NCI-H748 treated with DMSO at 0.1 percent for 48 hours (cell line): ENCODE measurements at regions not wholly inside any gene's neighbourhood (a gene's known extent, or its start where the extent isn't known, plus 50 kb on each side); places are given as distances from the start of the nearest gene placed in this dataset.

Experiments
- DNase-seq: peaks from one replicate; lab custom pipeline; 2025; lab: John Stamatoyannopoulos, UW

DNA sequence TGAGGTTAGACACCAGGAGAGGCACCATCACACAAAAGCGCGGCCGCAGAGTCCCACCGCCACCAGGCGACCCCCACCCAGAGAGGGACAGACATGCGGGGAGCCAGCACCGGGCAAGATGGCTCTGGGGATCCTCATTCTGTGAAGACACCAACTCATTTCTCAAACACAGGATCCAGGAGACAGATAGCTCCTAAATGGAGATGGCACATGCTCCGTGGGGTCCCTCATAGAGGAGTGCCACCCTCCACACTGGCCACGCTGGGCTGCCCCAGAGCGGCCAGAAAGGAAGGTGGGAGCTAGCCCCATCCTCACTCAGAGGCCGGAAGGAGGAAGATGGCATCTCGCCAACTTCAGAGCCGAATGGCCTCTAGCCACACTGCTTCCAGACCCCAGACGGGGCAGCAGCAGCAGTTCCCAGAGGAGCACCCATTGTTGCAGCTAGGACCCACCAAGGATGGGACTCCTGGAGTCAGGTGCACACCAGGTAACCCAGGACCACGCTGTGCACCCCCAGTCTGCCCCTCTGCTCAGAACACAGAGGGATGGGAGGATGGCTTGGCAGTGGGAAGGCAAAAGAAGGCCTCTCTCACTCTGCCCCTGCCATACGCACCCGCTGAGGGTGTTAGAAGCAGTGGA lies 78.6 kb downstream of the ZIC5 start:
- DNase-seq = no peak

DNA sequence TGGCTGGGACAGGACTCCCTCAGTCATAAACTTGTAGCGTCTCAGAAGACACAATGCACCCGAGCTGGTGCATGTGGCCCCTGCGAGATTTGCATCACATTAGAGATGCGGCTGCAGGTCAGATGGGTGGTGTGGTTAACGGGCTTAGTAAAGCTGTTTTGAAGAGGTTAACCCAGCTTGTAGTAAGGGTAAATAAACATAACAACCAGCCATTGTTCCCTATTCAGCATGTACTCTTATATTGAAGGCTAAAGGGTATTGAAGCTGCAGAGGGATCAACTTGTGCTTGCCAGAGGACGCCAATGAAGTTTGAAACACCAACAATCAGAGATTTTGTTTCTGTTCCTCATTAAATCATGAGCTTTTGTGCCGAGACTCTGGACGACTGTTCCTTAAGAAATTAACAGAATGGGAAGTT lies 79.4 kb downstream of the ZIC5 start:
- DNase-seq = peak; percentile 45

DNA sequence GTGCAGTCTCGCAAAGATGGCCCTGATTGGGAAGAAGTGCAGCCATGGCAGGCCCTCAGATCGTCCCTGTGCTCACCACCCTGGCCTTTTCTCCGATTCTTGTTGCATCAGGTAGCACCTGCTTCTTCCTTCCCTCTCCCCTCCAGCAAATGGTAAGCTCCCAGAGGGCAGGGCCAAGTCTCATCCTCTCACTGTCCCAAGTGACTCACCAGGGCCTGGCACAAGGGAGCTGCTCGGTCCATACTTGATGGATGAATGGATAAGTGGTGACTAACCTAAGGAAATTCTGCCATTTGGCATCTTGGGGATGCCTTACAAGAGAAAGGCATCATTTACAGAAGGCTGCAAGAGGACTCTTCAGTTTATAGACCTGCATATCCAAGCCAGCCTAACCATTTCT lies 84.9 kb downstream of the ZIC5 start:
- DNase-seq = no peak

DNA sequence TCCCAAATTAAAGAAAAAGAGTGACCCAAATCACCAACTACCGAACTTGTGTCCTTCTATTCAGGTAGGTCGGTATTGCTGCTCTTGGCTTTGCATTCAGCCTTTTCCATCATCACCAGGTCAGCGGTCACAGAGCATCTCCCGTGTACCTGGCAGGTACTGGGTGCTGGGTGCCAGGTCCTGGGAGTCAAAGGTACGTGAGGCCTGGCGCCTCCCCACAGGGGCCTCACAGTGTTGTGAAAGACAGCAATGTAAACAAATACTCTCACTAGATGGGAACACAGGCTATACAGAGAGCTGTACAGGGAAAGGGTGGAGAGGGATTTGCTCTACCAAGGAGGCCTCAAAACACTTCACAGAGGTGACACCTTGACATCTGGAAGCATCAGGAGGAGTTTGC lies 86.7 kb downstream of the ZIC5 start:
- no peak for DNase-seq

DNA sequence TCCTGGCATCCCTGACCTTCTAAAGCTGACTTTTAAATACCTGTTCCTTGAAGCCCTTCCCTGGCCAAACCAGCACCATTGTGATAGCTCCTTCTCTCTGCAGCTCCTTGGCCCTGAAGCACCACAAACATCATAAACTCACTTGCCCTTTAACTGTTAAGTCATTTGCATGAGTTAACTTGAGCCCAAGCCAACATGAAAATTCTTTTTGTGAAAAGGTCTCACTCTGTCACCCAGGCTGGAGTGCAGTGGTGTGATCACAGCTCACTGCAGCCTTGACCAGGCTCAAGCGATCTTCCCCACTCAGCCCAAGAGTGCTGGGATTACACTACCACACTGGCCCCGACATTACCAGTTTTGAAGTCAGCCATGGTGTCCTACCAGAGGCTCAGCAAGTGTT lies 87.8 kb downstream of the ZIC5 start:
- DNase-seq = no peak

DNA sequence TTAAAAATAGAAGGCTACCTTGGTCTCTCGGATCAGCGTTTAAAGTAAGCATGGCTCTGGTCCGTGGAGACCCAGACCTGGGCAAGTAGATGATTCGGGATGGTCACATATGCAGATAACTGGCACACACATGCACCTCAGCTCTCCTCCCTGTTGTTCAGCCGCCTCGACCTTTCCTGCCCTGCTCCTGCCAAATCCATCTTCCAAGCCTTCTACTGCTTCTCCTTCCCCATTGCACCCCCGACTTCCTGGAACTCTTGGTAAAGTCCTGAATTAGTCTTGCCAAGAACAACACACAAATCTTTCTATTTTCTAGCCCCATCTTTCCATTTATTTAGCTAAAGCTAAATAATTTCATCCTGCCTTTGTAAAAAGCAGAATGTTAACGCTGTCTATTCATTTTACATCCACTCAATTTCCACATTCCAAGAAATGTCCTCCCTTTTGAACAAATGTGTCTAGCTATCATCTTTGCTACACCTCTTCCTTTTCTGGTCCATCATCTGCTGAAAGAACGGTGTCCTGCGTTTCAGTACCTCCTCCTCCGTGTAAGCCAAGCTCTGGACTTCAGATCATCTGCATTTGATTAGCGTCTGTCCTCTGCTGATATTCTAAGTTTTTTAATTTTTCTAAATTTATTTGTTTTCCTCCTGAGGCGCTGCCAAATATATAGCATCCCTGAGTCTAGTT lies 92.5 kb downstream of the ZIC5 start:
- no peak for DNase-seq

DNA sequence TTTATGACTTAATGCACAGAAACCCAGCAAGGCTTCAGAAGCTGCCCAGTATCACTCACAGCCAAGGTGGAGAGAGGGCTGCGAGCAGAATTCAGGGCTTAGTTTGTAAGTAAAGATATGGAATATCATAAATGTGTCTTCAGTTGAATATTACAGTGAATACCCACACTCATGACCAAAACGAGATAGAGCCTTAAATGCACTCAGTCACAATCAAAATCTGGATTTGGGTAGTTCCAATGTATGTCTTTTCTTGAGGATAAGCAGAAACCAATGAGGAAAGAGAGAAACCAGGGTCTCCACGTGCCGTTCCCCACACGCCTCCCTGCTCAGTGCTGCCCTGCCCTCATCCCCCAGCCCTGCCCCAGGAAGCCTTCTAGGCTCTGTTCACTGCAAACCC lies 94.9 kb downstream of the ZIC5 start:
- no peak for DNase-seq

DNA sequence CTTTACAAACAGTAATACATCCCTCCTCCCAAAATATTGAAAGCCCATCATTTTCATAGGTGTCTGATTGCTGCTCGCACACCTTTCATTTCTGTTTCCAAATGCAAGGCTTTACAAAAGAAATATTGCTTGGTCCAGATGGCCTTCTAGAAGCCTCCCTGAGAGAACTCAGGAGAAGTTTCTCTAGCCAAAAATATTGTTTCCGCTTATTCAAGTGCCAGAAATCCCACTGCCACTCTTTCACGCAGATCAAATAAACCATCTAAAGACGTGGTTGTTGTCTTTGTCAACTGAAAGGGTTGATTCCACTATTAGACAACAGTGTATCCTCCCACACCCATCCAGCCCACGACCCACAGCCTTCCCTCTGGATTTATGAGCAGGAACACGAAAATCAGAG lies 96.2 kb downstream of the ZIC5 start:
- DNase-seq = peak; percentile 51

DNA sequence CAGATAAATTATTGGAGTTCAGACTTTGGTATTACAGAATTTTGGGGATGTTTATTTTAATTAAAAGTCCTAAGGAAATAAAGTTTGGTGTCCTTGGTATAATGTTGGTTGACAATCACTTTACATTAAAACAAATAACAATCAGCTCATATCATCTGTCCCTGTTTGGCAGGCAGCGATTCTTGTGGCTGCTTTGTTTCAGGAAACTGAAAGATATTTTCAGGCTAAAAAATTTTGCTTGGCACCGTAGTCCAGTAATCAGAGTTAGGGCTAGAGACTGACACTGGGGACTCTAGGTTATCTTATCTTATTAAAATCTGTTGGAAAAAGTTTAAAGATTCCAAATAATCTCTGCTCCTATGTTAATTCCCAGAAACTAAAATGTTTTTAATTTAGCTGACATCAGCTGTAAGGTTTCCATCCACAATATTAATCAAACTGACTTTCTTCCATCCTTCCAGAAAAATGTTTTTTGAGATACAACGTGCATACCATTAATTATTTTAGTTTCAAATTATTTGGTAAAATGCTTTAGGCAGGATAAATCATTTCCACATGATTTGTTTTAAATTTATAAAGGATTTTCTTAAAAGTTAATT lies 97.6 kb downstream of the ZIC5 start:
- DNase-seq = no peak

DNA sequence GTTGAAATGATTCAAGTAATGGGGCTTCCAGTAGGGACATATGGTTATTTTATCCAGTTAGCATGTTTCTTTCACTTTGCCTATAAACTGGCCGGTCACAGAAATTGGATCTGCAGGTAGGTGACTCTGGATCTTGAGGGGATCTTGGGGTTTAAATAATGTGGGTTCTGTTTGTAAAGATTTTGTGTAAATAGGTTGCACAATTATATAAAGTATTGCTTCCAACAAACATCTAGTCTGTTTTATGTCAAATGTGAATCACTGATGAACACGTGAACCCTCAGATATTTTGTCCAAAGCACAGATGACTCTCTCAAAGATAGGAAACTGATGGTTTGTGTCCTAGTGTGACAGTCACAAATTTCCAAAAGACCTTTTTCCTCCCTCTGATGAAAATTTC lies 98.4 kb downstream of the ZIC5 start:
- no peak for DNase-seq

DNA sequence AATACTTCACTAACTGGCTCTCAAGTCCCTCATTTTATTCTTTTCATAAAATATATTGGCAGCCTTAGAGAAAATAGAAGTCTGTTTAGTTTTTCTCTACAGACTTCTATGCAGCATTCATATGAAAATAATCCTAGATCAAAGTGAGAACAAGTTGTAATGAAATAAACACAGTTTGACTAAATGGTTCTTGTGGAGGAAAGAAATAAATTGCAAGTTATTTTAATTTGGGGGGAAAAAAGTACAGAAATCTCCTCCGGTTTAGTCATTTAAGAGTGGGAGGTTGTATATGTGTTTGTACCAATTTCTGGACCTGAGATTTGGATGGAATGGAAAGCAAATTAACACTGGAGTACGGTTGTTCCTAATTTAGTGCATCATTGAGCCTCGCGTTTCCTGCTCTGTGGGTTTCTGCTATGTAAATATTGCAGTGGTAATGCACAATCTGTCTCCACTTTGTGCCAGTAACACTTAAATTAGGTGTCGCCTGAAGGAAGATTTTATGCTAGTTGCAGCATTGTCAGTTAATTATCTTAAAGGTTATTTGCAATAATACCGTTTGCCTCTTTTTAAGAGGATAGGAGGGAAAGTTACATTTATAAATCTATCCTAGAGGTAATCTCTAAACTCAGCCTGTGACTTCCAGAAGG lies 100.2 kb downstream of the ZIC5 start:
- DNase-seq = peak; percentile 92

DNA sequence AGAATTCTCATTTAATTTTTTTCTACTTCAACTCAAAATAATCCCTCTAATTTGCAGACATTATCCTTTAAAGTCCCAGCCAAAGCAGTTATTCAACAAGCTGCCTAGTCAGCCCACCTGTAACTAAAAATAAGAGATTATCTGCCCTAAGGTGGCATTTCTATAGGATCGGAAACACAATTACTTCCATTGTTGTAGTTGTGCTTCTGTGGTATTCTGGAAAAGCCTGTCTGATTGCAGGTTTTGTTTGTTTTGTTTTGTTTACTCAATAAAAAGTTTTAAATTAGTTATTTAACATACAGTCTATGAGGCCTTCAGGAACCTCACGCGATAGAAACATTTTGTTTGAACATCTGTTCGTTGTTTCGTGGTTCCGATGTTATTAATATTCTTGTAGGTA lies 101.0 kb downstream of the ZIC5 start:
- peak; percentile 95 for DNase-seq

DNA sequence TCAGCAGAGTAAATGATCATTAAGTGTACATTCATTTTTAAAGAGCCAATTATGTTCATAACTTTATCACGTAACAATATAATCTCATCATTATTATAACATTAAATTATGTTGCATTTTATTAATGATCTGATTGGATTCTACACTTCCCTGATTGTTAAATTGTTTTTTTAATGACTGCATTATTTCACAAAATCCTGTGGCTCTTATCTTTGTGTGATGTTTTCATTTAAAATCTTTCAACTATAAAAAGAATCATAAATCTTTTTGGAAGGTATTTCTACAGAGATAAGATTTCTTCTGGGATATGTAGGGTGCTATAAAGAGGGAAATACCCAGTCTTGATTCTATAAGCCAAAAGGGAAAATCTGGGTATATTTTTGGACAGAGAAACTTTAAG lies 101.7 kb downstream of the ZIC5 start:
- DNase-seq = no peak

DNA sequence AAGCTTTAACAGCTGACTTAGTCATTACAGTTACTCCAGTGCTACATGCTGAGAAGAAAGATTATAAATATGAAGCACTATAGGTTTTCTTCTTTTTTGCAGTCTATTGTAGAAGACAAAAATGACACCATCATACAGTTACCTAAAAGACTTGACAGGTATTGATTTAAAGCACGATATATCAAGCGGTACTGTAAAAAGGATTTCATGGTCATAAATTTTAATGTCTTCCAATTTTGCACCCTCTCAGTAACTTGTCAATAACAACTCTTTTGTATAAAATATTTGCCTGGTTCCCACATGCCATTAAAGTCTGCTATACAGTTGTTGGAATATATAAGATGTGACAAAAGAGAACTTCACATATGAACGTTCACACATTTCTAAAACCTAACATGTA lies 102.8 kb downstream of the ZIC5 start:
- DNase-seq = peak; percentile 34

DNA sequence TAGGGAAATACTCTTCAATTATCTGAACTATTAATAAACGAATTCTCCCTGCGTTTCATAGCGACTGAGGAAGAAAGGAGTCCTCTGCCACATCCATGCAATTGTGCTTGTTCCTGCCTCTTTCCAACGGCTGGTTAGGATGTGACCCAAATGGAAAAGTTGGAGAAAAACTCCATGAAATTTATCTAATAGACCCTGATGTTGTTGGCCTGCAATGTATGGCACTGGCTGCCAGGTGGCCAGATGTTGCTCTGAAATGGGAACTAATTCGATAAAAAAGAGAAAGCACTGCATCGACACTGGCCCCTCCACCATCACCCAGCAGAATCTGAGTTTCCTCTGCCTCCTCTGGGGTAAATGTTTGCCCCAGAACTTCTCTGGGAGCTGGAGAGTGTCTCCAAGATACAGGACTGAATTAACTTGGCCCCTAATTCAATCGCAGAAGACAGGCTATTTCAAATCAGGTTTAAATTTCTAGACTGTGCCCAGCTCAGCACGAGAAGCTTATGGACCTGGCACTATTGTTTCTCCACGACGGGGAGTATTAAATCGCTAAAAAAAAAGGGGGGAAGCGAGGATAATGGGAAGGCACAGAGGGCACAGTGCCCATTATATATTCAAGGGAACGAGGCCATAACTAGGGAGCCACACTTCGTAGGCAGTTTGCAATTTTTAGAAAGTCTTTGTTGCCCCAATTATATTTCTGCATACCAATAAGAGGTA lies 103.9 kb downstream of the ZIC5 start:
- peak; percentile 25 for DNase-seq

DNA sequence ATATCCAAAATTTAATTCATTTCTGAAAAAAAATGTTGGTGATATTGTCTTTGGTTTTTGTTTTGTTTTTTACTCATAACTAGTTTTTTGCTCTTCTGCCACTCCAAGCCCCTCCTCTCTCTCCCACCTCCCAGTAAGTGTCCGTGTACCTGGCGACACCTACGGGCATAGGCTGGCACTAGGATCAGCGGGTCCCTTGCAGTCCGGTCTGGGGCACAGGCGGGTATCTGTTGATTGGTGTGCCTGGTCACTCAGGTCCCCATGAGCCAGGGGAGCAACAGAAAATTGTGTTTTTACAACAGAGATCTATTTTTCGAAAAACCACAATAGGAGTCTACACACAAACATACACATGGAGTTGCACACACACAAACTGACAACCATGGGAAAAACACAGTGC lies 104.8 kb downstream of the ZIC5 start:
- no peak for DNase-seq

DNA sequence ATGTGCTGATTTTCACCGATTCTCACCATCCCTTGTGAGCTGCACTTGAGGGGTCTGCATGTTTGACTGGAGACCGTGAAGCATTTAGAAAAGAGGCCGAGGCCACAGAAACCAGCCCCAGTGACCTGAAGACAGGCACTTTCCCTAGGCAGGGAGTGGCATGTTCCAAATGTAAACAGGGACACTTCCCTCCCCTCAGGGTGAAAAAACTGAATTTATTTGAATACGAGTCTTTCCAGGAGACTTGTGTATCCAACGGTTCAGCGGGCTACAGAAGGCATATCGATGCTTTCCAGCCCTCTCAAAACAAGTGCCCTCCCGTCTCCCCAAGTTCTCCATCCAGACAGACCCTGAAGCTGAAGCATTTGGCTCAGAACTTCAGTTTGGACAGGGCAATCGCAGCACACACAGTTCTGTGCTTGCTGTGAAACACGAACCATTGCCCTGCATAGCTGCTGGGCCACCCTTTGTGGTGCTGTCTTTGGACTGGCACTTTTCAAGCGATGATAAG lies 106.1 kb downstream of the ZIC5 start:
- DNase-seq = no peak

DNA sequence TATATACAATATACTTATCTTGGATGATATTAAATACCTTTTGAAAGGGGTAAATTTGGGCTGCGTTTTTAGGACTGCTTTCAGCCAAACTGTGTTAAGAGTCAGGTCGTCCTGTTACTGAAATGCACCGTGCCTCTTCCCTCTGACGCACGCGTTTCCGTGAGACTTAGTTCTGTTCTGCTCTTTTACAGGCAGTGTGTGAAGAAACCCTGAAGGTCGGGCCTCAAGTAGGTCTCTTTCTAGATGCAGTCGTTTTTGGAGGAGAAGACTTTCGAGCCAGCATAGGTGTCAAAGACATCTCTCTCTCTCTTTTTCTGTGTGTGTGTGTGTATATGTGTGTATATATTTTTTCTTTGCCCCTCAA lies 107.0 kb downstream of the ZIC5 start:
- no peak for DNase-seq

DNA sequence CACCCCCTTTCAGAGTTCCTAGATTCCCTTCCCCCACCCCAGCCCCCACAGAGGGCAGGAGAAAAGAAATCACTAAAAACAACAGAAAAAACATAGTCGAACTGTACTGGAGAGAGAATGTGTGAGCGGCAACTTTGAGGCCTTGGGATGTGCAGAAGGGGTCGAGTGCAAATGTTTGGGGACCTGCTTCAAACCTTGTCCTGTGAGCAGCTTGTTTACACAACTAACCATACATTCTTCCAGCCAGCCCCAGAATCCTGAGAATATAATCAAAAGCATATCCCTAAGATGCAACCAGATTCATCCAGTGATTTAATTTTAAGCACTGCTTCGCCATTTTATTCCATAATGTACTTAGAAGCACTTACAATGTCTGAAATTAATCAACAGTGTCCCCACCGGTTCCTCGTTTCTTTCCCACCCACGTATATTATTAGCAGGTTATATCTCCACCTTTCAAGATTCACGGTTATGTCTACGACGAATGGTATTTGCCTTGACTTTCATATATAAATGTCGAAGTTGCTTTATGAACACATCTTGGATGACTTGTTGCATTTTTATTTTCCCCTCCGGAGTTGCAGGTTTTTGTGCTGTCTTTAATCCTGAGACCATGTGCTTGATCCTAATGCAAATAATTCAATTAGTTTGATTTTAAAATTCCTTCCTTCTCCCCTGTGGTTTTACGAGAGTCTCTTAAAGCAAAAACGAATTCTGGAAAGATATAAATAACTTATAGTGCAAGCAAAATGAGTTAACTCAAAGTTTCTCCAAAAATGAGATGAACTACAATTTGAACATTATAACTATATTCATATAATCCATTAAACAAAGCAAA lies 107.6 kb downstream of the ZIC5 start:
- DNase-seq = no peak

DNA sequence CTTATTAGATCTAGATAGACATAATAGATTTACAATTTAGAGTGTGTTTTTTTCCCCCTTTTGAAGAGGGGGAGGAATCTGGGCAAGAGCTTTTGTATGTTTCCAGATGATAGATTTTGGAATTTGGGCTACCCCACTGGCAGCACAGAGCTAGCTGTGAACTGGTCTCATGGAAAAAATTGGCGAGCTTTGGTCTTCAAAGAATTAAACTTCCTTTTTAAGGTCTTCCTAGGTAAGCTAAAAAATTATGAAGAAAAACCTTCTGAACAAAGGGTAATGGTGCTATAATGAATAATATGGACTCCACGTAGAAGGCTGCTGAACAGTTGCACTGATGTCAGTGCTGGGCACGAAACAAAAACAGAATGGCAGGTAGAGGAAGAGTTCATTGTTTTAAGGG lies 109.3 kb downstream of the ZIC5 start:
- DNase-seq = no peak

DNA sequence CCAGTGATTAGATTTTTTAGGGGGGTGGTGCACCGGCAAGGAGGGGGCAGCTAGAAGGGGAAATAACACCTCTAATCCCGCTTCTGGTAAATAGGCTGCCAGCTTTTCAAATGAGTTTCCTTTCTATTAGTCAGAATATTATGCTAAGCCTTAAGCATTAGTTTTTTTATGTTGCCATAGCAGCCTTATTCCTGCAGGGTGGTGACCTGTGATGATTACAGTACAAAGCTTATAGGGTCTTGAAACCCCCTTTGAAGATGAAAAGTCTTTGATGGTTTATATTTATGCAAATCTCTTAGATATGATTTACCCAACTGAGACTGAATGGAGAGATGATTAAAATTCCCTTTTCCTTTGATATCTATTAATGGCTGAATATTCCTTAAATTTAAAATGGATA lies 109.8 kb downstream of the ZIC5 start:
- no peak for DNase-seq
